HepG2 (cell line): ENCODE measurements at regions not wholly inside any gene's neighbourhood (a gene's known extent, or its start where the extent isn't known, plus 50 kb on each side); places are given as distances from the start of the nearest gene placed in this dataset.

ENCODE experiments used
- ATAC-seq: fragments of 200-7000 bp; cut with Tn5 transposase; 3 replicates; pipeline ENCODE4 v1.9.1; 2020; ENCODE audit warnings: mild to moderate bottlenecking, moderate library complexity
- BruUV-seq: library from RNA; stranded (reverse); fragments of 400-500 nt; replicated peaks from 2 replicates; lab custom pipeline; 2021; lab: Mats Ljungman, UMichigan
- CTCF ChIA-PET: fragments of 300-600 bp; formaldehyde crosslinking; extraction: SDS; loops from one replicate; lab custom pipeline; 2021; ENCODE audit warnings: low total read pairs, inconsistent platforms, low intra/inter-chr PET ratio; lab: Yijun Ruan, JAX
- POLR2A ChIA-PET: fragments of 350-600 bp; sonication (Branson Sonifier 250); formaldehyde crosslinking; loops from one replicate; lab custom pipeline; 2020; ENCODE audit warnings: antibody characterized with exemption, inconsistent platforms; lab: Yijun Ruan, JAX
- DNase-seq: peaks from one replicate; pipeline ENCODE4 v3.0.0-alpha.2; 2015; ENCODE audit warnings: low spot score
- FAIRE-seq: peaks from 3 replicates; lab custom pipeline; 2011; peaks lifted over from hg19 to GRCh38; lab: Jason Lieb, UNC
- H2AFZ ChIP-seq: one replicate; pipeline ENCODE4 v1.6.1; 2011; ENCODE audit warnings: low read length, inconsistent platforms
- H3K27ac ChIP-seq: fragments of 300-600 bp; 3 replicates; pipeline ENCODE4 v1.8.0; 2011; ENCODE audit warnings: mixed run types, mild to moderate bottlenecking, mixed read lengths, low read length, inconsistent platforms; ENCODE audit not compliant: insufficient read depth; ENCODE audit errors: extremely low read length
- H3K27me3 ChIP-seq, 2 experiments: fragments of 200-600 bp in 1 of 2; 2 replicates in 1 of 2; 3 replicates in 1 of 2; pipeline versions ENCODE4 v1.6.0 to v1.8.0; 2011; ENCODE audit warnings: low read length in 2 of 2, mild to moderate bottlenecking in 2 of 2, moderate library complexity in 2 of 2, inconsistent platforms in 1 of 2; ENCODE audit not compliant: insufficient read depth in 2 of 2, control insufficient read depth in 1 of 2
- H3K36me3 ChIP-seq, 2 experiments: fragments of 200-600 bp in 1 of 2; replicated peaks in 1 of 2; 2 replicates in 1 of 2; 3 replicates in 1 of 2; pipeline versions ENCODE4 v1.5.1 to v1.8.0; 2011; ENCODE audit warnings: low read length in 2 of 2, inconsistent platforms in 1 of 2; ENCODE audit not compliant: insufficient read depth in 2 of 2, control insufficient read depth in 1 of 2
- H3K4me1 ChIP-seq: 2 replicates; pipeline ENCODE4 v1.5.1; 2012; ENCODE audit warnings: low read length, inconsistent platforms; ENCODE audit not compliant: insufficient read depth
- H3K4me2 ChIP-seq: 2 replicates; pipeline ENCODE4 v1.6.0; 2011; ENCODE audit warnings: low read depth, low read length, inconsistent platforms
- H3K4me3 ChIP-seq, 3 experiments: fragments of 200-600 bp in 1 of 3; sonication (generic), shearing (Covaris generic) in 1 of 3; replicated peaks in 1 of 3; 2 replicates each; pipeline ENCODE4 v1.5.1; 2011 to 2016; ENCODE audit warnings: low read length in 3 of 3, inconsistent platforms in 2 of 3, low read depth in 2 of 3, mild to moderate bottlenecking in 2 of 3, control low read depth in 1 of 3, mixed read lengths in 1 of 3; ENCODE audit not compliant: insufficient read depth in 1 of 3
- H3K79me2 ChIP-seq: one replicate; pipeline ENCODE4 v1.6.1; 2011; ENCODE audit warnings: low read length, inconsistent platforms; ENCODE audit not compliant: insufficient read depth
- H3K9ac ChIP-seq: 2 replicates; pipeline ENCODE4 v1.6.0; 2011; ENCODE audit warnings: mild to moderate bottlenecking, low read depth, low read length, inconsistent platforms; ENCODE audit not compliant: insufficient read depth
- H3K9me3 ChIP-seq: 2 replicates; pipeline ENCODE4 v1.5.1; 2012; ENCODE audit warnings: mild to moderate bottlenecking, low read length
- H4K20me1 ChIP-seq: 2 replicates; pipeline ENCODE4 v1.6.0; 2011; ENCODE audit warnings: inconsistent platforms, mild to moderate bottlenecking, low read length, moderate library complexity; ENCODE audit not compliant: insufficient read depth
- ATRX ChIP-seq: sonication (generic); formaldehyde crosslinking; IDR thresholded peaks from 2 replicates; pipeline ENCODE4 v1.4.0; 2020; ENCODE audit warnings: missing genetic modification reagents, borderline replicate concordance
- BORCS8-MEF2B ChIP-seq: sonication (generic); formaldehyde crosslinking; IDR thresholded peaks from 2 replicates; pipeline ENCODE4 v1.8.0; 2022; ENCODE audit warnings: mild to moderate bottlenecking, missing genetic modification reagents
- CENPT ChIP-seq: sonication (generic); formaldehyde crosslinking; IDR thresholded peaks from 2 replicates; pipeline ENCODE4 v1.8.0; 2022; ENCODE audit warnings: low read depth, mild to moderate bottlenecking, moderate library complexity, missing genetic modification reagents
- ELF1 ChIP-seq: sonication (generic); formaldehyde crosslinking; IDR thresholded peaks from 2 replicates; pipeline ENCODE4 v1.4.0; 2020; ENCODE audit warnings: missing genetic modification reagents
- HOXA3 ChIP-seq: sonication (generic); formaldehyde crosslinking; IDR thresholded peaks from 2 replicates; pipeline ENCODE4 v1.5.0; 2020; ENCODE audit warnings: missing genetic modification reagents
- SMAD9 ChIP-seq: sonication (generic); formaldehyde crosslinking; IDR thresholded peaks from 2 replicates; pipeline ENCODE4 v1.5.1; 2020; ENCODE audit warnings: mild to moderate bottlenecking, missing genetic modification reagents
- SP2 ChIP-seq: sonication (generic); formaldehyde crosslinking; IDR thresholded peaks from 2 replicates; pipeline ENCODE4 v1.5.1; 2020; ENCODE audit warnings: mild to moderate bottlenecking, missing genetic modification reagents
- ZMYM3 ChIP-seq: sonication (generic); formaldehyde crosslinking; IDR thresholded peaks from 2 replicates; pipeline ENCODE4 v1.5.1; 2020; ENCODE audit warnings: mild to moderate bottlenecking, missing genetic modification reagents
- ZNF451 ChIP-seq: sonication (generic); formaldehyde crosslinking; IDR thresholded peaks from 2 replicates; pipeline ENCODE4 v1.5.0; 2020; ENCODE audit warnings: mild to moderate bottlenecking, missing genetic modification reagents
- ZNF552 ChIP-seq: sonication (generic); formaldehyde crosslinking; IDR thresholded peaks from 2 replicates; pipeline ENCODE4 v1.9.0; 2022; ENCODE audit warnings: missing genetic modification reagents, mild to moderate bottlenecking, borderline replicate concordance
- ZNF709 ChIP-seq: sonication (generic); formaldehyde crosslinking; IDR thresholded peaks from 2 replicates; pipeline ENCODE4 v1.5.0; 2020; ENCODE audit warnings: mild to moderate bottlenecking, missing genetic modification reagents
- ZNF816 ChIP-seq: sonication (generic); formaldehyde crosslinking; IDR thresholded peaks from 2 replicates; pipeline ENCODE4 v1.8.0; 2022; ENCODE audit warnings: missing genetic modification reagents, mild to moderate bottlenecking, borderline replicate concordance
- WGBS: methylation state at CpG from one replicate; pipeline ENCODE4 v1.1.6; 2017; ENCODE audit warnings: low lambda C conversion rate; 5-methylcytosine and 5-hydroxymethylcytosine counted together
- in situ Hi-C: cut with HindIII; loops from 2 replicates; pipeline ENCODE4 v1.10.0; 2017; ENCODE audit warnings: low pct_unique_long_range_greater_than_20kb; ENCODE audit not compliant: extremely low pct_ligation_motif_present
- intact Hi-C: fragments of 100-400 bp; cut with micrococcal nuclease; formaldehyde crosslinking; loops from one replicate; pipeline ENCODE4 v1.10.0; 2022; ENCODE audit not compliant: unreplicated experiment
- TF ChIP-seq, protein P1 (sequence below): sonication (generic); formaldehyde crosslinking; IDR thresholded peaks from 2 replicates; pipeline ENCODE4 v1.4.0; 2020; ENCODE audit warnings: mild to moderate bottlenecking, missing genetic modification reagents

- TF ChIP-seq ZNF552 (no peak), ELF1 (CRISPR knock-in tag) (no peak), BORCS8-MEF2B (CRISPR knock-in tag) (no peak), ATRX (CRISPR knock-in tag) (no peak), ZMYM3 (no peak), ZNF451 (CRISPR knock-in tag) (no peak), SMAD9 (CRISPR knock-in tag) (no peak), CENPT (no peak), HOXA3 (CRISPR knock-in tag) (no peak), ZNF816 (no peak), SP2 (CRISPR knock-in tag) (no peak), ZNF709 (CRISPR knock-in tag) (no peak)
- TF ChIP-seq, protein P1, sequence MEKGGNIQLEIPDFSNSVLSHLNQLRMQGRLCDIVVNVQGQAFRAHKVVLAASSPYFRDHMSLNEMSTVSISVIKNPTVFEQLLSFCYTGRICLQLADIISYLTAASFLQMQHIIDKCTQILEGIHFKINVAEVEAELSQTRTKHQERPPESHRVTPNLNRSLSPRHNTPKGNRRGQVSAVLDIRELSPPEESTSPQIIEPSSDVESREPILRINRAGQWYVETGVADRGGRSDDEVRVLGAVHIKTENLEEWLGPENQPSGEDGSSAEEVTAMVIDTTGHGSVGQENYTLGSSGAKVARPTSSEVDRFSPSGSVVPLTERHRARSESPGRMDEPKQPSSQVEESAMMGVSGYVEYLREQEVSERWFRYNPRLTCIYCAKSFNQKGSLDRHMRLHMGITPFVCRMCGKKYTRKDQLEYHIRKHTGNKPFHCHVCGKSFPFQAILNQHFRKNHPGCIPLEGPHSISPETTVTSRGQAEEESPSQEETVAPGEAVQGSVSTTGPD: no peak
- ATAC-seq (no peak), DNase-seq (no peak), FAIRE-seq (no peak)
- no peak overlapping the region for H2AFZ ChIP-seq
- in situ Hi-C loops: no loop called here
- H3K4me1 ChIP-seq: no peaks in the 10 kb centered on the region
- ChIA-PET CTCF (no interaction called here), POLR2A (no interaction called here)
- no TSS peak for BruUV-seq
- H4K20me1 ChIP-seq: no peaks in the 10 kb centered on the region
- intact Hi-C loops: no loop called here
- no peak overlapping the region for H3K9ac ChIP-seq
- H3K27ac ChIP-seq: no peak overlapping the region
- 5% methylated on average over 3 of the region's 3 CpGs for whole genome bisulfite sequencing
- H3K36me3 ChIP-seq: no peaks in the 10 kb centered on the region
- no peak overlapping the region for H3K4me2 ChIP-seq
- no peaks in the 10 kb centered on the region for H3K79me2 ChIP-seq
- H3K27me3 ChIP-seq: peaks cover 0 to 2% of the 10 kb centered on the region in 2 experiments; a peak in 1 of 5 replicates
- H3K4me3 ChIP-seq: no peak overlapping the region
- no peaks in the 10 kb centered on the region for H3K9me3 ChIP-seq
Observed at GRCh38 chr3:72238801-72239200, 453.9 kb upstream of the PROK2 start.
